Testis (tissue), 2 donors: ENCODE measurements at regions not wholly inside any gene's neighbourhood (a gene's known extent, or its start where the extent isn't known, plus 50 kb on each side); places are given as distances from the start of the nearest gene placed in this dataset.
"Not testable (repeated sequence)": the region's sequence is repeated elsewhere in the genome, so short reads cannot be mapped to it uniquely, and the experiment has no call there.

Experiments used
- DNase-seq: peaks from one replicate; pipeline ENCODE4 v3.0.0-alpha.2; 2019
- H3K27ac ChIP-seq, 2 donors: fragments of 200-600 bp; sonication (generic); one replicate each; pipeline ENCODE4 v1.5.1; 2019
- H3K27me3 ChIP-seq: fragments of 200-600 bp; sonication (generic); one replicate; pipeline ENCODE4 v1.5.1; 2019
- H3K36me3 ChIP-seq: fragments of 200-600 bp; sonication (generic); one replicate; pipeline ENCODE4 v1.5.1; 2017; ENCODE audit warnings: low read depth; ENCODE audit errors: missing control alignments
- H3K4me1 ChIP-seq: fragments of 200-600 bp; sonication (generic); one replicate; pipeline ENCODE4 v1.5.1; 2019
- H3K4me3 ChIP-seq, 2 donors: fragments of 200-600 bp; sonication (generic); one replicate each; pipeline ENCODE4 v1.5.1; 2017 to 2019
- H3K9me3 ChIP-seq: fragments of 200-600 bp; sonication (generic); one replicate; pipeline ENCODE4 v1.5.1; 2017
- CTCF ChIP-seq, 3 experiments: fragments of 450-650 bp in 2 of 3; fragments of 200-600 bp in 1 of 3; sonication (generic) in 1 of 3; IDR thresholded peaks; one replicate each; pipeline ENCODE4 v1.5.1; 2016 to 2019; ENCODE audit warnings: antibody characterized with exemption in 3 of 3, mild to moderate bottlenecking in 2 of 3, moderate library complexity in 1 of 3
- POLR2A ChIP-seq: fragments of 450-650 bp; IDR thresholded peaks from one replicate; pipeline ENCODE4 v1.6.1; 2017; ENCODE audit warnings: antibody characterized with exemption, mild to moderate bottlenecking, moderate library complexity
- WGBS, 2 donors: methylation state at CpG; one replicate each; pipeline ENCODE4 v1.1.5; 2018; 5-methylcytosine and 5-hydroxymethylcytosine counted together
- intact Hi-C: fragments of 100-400 bp; cut with DNase I; formaldehyde crosslinking; loops from one replicate; pipeline ENCODE4 v1.15.1; 2023; ENCODE audit warnings: low total_unique reads

- H3K9me3 ChIP-seq: no peaks in the 10 kb centered on the region
- TF ChIP-seq CTCF (IDR thresholded peaks at IDR 0.05) (no peak), POLR2A (no peak)
- no peak overlapping the region for H3K4me3 ChIP-seq
- no peak for DNase-seq
- H3K4me1 ChIP-seq: no peaks in the 10 kb centered on the region
- intact Hi-C loops: no loop called here
- no peaks in the 10 kb centered on the region for H3K36me3 ChIP-seq
- no peak overlapping the region for H3K27ac ChIP-seq
- H3K27me3 ChIP-seq: no peaks in the 10 kb centered on the region
- WGBS, 2 donors: 88 to 92% methylated on average over 4 of the region's 4 CpGs
Observed at GRCh38 chr13:90838317-90838960, 509.0 kb upstream of the MIR17HG start.

GRCh38 chr13:90839061-90839460 lies 508.4 kb upstream of the MIR17HG start:
- Histone ChIP-seq H3K27ac (no peak overlapping the region), H3K27me3 (no peaks in the 10 kb centered on the region), H3K4me3 (no peak overlapping the region), H3K9me3 (no peaks in the 10 kb centered on the region), H3K36me3 (no peaks in the 10 kb centered on the region), H3K4me1 (no peaks in the 10 kb centered on the region)
- no peak for DNase-seq
- TF ChIP-seq POLR2A (no peak), CTCF (IDR thresholded peaks at IDR 0.05) (no peak)
- intact Hi-C loops: no loop called here

- Histone ChIP-seq H3K27ac (no peak overlapping the region), H3K36me3 (no peaks in the 10 kb centered on the region), H3K4me3 (no peak overlapping the region), H3K4me1 (no peaks in the 10 kb centered on the region), H3K9me3 (no peaks in the 10 kb centered on the region), H3K27me3 (no peaks in the 10 kb centered on the region)
- intact Hi-C loops: no loop called here
- TF ChIP-seq CTCF (IDR thresholded peaks at IDR 0.05) (no peak), POLR2A (no peak)
- no peak for DNase-seq
- 92 to 93% methylated on average over 1 of the region's 1 CpG for WGBS, 2 donors
Observed at GRCh38 chr13:90846936-90847335, 500.6 kb upstream of the MIR17HG start.

GRCh38 chr13:90853666-90854065 lies 493.8 kb upstream of the MIR17HG start:
- WGBS, 2 donors: 88 to 92% methylated on average over 10 of the region's 10 CpGs
- intact Hi-C loops, H3K4me3 ChIP-seq: not testable (repeated sequence)

GRCh38 chr13:90857921-90858320 lies 489.6 kb upstream of the MIR17HG start:
- Histone ChIP-seq H3K4me3 (no peak overlapping the region), H3K9me3 (no peaks in the 10 kb centered on the region), H3K36me3 (no peaks in the 10 kb centered on the region), H3K27ac (no peak overlapping the region), H3K4me1 (no peaks in the 10 kb centered on the region), H3K27me3 (no peaks in the 10 kb centered on the region)
- no peak for DNase-seq
- intact Hi-C loops: no loop called here
- WGBS, 2 donors: 44 to 88% methylated on average over 1 of the region's 1 CpG
- TF ChIP-seq CTCF (IDR thresholded peaks at IDR 0.05): no peak
- TF ChIP-seq POLR2A: no peak

More at GRCh38 chr13:90853666-90854065, 493.8 kb upstream of the MIR17HG start:
- not testable (repeated sequence) for H3K4me1 ChIP-seq, DNase-seq, H3K36me3 ChIP-seq, H3K27ac ChIP-seq, H3K27me3 ChIP-seq, H3K9me3 ChIP-seq
